ENCODE measurements at regions not wholly inside any gene's neighbourhood (a gene's known extent, or its start where the extent isn't known, plus 50 kb on each side); places are given as distances from the start of the nearest gene placed in this dataset.

DNA sequence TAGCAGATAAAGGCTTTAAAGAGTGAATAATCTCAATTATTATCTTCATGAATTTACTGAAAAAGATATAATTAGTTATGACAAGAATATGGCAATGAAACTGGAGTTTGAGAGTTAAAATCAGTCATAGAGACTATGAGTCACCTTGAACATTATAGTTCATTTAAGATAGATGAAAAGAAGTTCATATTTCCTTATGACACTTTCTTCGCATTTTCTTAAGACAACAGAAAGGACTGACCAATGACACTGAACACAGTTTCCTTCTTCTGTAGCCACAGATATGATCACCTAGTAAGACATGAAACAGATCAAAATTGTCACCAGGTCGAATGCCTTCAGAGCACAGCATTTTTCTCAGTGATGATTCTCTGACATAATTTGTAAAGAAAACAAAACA is 202.1 kb downstream of the KLF12 start:
- in situ Hi-C loops (cut with MboI; ENCODE audit: low sequenced_read_pairs, unreplicated experiment), result no loop called here
- TF ChIP-seq, protein P1, sequence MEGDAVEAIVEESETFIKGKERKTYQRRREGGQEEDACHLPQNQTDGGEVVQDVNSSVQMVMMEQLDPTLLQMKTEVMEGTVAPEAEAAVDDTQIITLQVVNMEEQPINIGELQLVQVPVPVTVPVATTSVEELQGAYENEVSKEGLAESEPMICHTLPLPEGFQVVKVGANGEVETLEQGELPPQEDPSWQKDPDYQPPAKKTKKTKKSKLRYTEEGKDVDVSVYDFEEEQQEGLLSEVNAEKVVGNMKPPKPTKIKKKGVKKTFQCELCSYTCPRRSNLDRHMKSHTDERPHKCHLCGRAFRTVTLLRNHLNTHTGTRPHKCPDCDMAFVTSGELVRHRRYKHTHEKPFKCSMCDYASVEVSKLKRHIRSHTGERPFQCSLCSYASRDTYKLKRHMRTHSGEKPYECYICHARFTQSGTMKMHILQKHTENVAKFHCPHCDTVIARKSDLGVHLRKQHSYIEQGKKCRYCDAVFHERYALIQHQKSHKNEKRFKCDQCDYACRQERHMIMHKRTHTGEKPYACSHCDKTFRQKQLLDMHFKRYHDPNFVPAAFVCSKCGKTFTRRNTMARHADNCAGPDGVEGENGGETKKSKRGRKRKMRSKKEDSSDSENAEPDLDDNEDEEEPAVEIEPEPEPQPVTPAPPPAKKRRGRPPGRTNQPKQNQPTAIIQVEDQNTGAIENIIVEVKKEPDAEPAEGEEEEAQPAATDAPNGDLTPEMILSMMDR (IDR thresholded peaks at IDR 0.05; ENCODE audit: borderline replicate concordance, control extremely low read depth, extremely low read depth, insufficient read depth, missing control alignments), result no peak

GRCh38 chr13:73929287-73929932 is 204.8 kb downstream of the KLF12 start:
- TF ChIP-seq, protein P1 (IDR thresholded peaks at IDR 0.05; ENCODE audit: borderline replicate concordance, control extremely low read depth, extremely low read depth, insufficient read depth, missing control alignments), result no peak
- in situ Hi-C loops (cut with MboI; ENCODE audit: low sequenced_read_pairs, unreplicated experiment), result no loop called here
- no peak for DNase-seq (ENCODE audit: low spot score)

More for the DNA sequence above, 202.1 kb downstream of the KLF12 start:
- no peak for DNase-seq (ENCODE audit: low spot score)

DNA sequence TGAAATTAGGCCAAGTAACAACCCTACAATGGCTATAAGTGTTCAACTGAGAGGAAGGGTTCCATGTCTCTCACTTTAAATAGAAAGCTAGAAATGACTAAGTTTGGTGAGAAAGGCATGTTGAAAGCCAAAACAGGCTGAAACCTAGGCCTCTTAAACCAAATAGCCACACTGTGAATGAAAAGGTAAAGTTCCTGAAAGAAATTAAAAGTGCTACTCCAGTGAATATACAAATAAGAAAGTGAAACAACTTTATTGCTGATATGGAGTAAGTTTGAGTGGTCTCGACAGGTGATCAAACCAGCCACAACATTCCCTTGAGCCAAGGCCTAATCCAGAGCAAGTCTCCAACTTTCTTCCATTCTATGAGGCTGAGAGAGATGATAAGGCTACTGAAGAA is 209.6 kb downstream of the KLF12 start:
- in situ Hi-C loops (cut with MboI; ENCODE audit: low sequenced_read_pairs, unreplicated experiment), result no loop called here
- peak; percentile 13 for DNase-seq (ENCODE audit: low spot score)
- TF ChIP-seq, protein P1 (IDR thresholded peaks at IDR 0.05; ENCODE audit: borderline replicate concordance, control extremely low read depth, extremely low read depth, insufficient read depth, missing control alignments), result no peak

GRCh38 chr13:73922493-73923393 is 211.5 kb downstream of the KLF12 start:
- TF ChIP-seq, protein P1 (IDR thresholded peaks at IDR 0.05; ENCODE audit: borderline replicate concordance, control extremely low read depth, extremely low read depth, insufficient read depth, missing control alignments), result no peak
- DNase-seq (ENCODE audit: low spot score), result no peak
- in situ Hi-C loops (cut with MboI; ENCODE audit: low sequenced_read_pairs, unreplicated experiment), result no loop called here

DNA sequence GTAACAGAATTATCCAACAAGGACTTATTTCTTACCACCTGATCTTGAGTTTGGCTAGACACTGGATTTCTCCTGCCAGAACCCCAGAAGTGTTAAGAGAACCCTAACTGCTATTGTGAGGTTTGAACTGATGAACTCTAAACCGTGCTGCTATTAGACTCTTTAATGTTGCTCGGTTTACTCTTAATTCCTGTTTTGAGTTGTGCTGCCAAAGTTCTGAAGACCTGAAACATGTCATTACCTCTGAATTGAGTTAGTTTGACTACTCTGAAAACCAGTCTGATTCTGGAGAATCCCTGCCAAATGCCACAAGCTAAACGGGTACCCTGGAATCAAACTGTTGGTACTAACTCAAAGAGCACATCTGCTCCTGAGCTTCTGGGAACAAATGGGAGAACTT is 215.5 kb downstream of the KLF12 start:
- TF ChIP-seq, protein P1 (IDR thresholded peaks at IDR 0.05; ENCODE audit: borderline replicate concordance, control extremely low read depth, extremely low read depth, insufficient read depth, missing control alignments), result no peak
- no peak for DNase-seq (ENCODE audit: low spot score)
- in situ Hi-C loops (cut with MboI; ENCODE audit: low sequenced_read_pairs, unreplicated experiment), result no loop called here

GRCh38 chr13:73913751-73914518 is 220.3 kb downstream of the KLF12 start:
- in situ Hi-C loops (cut with MboI; ENCODE audit: low sequenced_read_pairs, unreplicated experiment), result no loop called here
- DNase-seq (ENCODE audit: low spot score), result no peak
- TF ChIP-seq, protein P1 (IDR thresholded peaks at IDR 0.05; ENCODE audit: borderline replicate concordance, control extremely low read depth, extremely low read depth, insufficient read depth, missing control alignments), result no peak
